ENCODE measurements at regions not wholly inside any gene's neighbourhood (a gene's known extent, or its start where the extent isn't known, plus 50 kb on each side); places are given as distances from the start of the nearest gene placed in this dataset.

GRCh38 chr11:116536416-116536815, 236.4 kb downstream of the BUD13 start:
- ChIA-PET POLR2A (no interaction called here), CTCF (no interaction called here)
- Histone ChIP-seq H3K27me3 (ENCODE audit: control insufficient read depth, insufficient read depth, low read length) (peaks cover 30% of the 10 kb centered on the region), H3K4me1 (ENCODE audit: control insufficient read depth, insufficient read depth, low read length) (no peaks in the 10 kb centered on the region), H3K4me3 (ENCODE audit: low read depth in 2 of 2, low read length in 2 of 2) (no peak overlapping the region), H3K27ac (ENCODE audit: low read length) (no peak overlapping the region), H3K9me3 (ENCODE audit: control insufficient read depth, insufficient read depth, low read depth, low read length) (no peaks in the 10 kb centered on the region), H3K36me3 (ENCODE audit: control insufficient read depth, insufficient read depth, low read length) (no peaks in the 10 kb centered on the region)
- ATAC-seq (no peak), DNase-seq (ENCODE audit: low read depth, low spot score) (no peak)
- in situ Hi-C loops (cut with HindIII; ENCODE audit: low pct_unique_long_range_greater_than_20kb, low sequenced_read_pairs), result no loop called here
- intact Hi-C loops (cut with micrococcal nuclease; ENCODE audit: unreplicated experiment), result no loop called here
- TF ChIP-seq SIN3A (IDR thresholded peaks at IDR 0.05; ENCODE audit: borderline replicate concordance, insufficient read depth, low read depth, low read length), result no peak
- BruUV-seq (replicated peaks), result no TSS peak

DNA sequence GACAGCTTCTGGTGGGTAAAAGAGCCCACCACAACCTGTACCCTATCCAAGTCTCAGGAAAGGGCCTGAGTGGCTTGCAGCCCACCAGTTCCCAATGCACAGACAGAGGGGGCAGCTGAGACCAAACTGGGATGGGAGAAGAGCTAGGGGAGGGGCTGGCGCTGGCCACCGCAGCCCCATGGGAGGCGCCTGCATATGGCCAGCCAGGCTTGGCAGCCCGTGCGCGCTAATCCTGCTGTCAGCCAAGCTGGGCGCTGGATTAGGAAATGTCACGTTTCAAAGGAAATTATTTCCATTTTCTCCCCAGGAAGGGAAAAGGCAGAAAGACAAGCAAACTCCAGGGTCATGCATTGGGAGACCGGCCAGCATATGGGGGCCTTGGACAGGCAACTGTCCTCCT, 236.8 kb downstream of the BUD13 start:
- no TSS peak for BruUV-seq (replicated peaks)
- TF ChIP-seq TCF7L2 (IDR thresholded peaks at IDR 0.05; ENCODE audit: low read depth, low read length) (no peak), SIN3A (IDR thresholded peaks at IDR 0.05; ENCODE audit: borderline replicate concordance, insufficient read depth, low read depth, low read length) (no peak), POLR2AphosphoS5 (IDR thresholded peaks at IDR 0.05; ENCODE audit: low read depth, low read length) (no peak)
- TF ChIP-seq, protein P1, sequence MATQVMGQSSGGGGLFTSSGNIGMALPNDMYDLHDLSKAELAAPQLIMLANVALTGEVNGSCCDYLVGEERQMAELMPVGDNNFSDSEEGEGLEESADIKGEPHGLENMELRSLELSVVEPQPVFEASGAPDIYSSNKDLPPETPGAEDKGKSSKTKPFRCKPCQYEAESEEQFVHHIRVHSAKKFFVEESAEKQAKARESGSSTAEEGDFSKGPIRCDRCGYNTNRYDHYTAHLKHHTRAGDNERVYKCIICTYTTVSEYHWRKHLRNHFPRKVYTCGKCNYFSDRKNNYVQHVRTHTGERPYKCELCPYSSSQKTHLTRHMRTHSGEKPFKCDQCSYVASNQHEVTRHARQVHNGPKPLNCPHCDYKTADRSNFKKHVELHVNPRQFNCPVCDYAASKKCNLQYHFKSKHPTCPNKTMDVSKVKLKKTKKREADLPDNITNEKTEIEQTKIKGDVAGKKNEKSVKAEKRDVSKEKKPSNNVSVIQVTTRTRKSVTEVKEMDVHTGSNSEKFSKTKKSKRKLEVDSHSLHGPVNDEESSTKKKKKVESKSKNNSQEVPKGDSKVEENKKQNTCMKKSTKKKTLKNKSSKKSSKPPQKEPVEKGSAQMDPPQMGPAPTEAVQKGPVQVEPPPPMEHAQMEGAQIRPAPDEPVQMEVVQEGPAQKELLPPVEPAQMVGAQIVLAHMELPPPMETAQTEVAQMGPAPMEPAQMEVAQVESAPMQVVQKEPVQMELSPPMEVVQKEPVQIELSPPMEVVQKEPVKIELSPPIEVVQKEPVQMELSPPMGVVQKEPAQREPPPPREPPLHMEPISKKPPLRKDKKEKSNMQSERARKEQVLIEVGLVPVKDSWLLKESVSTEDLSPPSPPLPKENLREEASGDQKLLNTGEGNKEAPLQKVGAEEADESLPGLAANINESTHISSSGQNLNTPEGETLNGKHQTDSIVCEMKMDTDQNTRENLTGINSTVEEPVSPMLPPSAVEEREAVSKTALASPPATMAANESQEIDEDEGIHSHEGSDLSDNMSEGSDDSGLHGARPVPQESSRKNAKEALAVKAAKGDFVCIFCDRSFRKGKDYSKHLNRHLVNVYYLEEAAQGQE (IDR thresholded peaks at IDR 0.05; ENCODE audit: insufficient read depth in 1 of 2, low read depth in 2 of 2, low read length in 1 of 2), result no peak
- TF ChIP-seq, protein P2, sequence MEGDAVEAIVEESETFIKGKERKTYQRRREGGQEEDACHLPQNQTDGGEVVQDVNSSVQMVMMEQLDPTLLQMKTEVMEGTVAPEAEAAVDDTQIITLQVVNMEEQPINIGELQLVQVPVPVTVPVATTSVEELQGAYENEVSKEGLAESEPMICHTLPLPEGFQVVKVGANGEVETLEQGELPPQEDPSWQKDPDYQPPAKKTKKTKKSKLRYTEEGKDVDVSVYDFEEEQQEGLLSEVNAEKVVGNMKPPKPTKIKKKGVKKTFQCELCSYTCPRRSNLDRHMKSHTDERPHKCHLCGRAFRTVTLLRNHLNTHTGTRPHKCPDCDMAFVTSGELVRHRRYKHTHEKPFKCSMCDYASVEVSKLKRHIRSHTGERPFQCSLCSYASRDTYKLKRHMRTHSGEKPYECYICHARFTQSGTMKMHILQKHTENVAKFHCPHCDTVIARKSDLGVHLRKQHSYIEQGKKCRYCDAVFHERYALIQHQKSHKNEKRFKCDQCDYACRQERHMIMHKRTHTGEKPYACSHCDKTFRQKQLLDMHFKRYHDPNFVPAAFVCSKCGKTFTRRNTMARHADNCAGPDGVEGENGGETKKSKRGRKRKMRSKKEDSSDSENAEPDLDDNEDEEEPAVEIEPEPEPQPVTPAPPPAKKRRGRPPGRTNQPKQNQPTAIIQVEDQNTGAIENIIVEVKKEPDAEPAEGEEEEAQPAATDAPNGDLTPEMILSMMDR (IDR thresholded peaks at IDR 0.05), result no peak
- Histone ChIP-seq H3K4me3 (ENCODE audit: low read depth in 2 of 2, low read length in 2 of 2) (no peak overlapping the region), H3K36me3 (ENCODE audit: control insufficient read depth, insufficient read depth, low read length) (no peaks in the 10 kb centered on the region), H3K27ac (ENCODE audit: low read length) (no peak overlapping the region), H3K27me3 (ENCODE audit: control insufficient read depth, insufficient read depth, low read length) (peaks cover 34% of the 10 kb centered on the region), H3K4me1 (ENCODE audit: control insufficient read depth, insufficient read depth, low read length) (no peaks in the 10 kb centered on the region), H3K9me3 (ENCODE audit: control insufficient read depth, insufficient read depth, low read depth, low read length) (peaks cover 2% of the 10 kb centered on the region; the same call in 1 of the 2 replicates)
- ChIA-PET CTCF (no interaction called here), POLR2A (no interaction called here)
- in situ Hi-C loops (cut with HindIII; ENCODE audit: low pct_unique_long_range_greater_than_20kb, low sequenced_read_pairs) (no loop called here), intact Hi-C loops (cut with micrococcal nuclease; ENCODE audit: unreplicated experiment) (no loop called here)
- no peak for DNase-seq (ENCODE audit: low read depth, low spot score)
- ATAC-seq, result no peak

GRCh38 chr11:116535120-116535519, 237.7 kb downstream of the BUD13 start:
- CTCF ChIA-PET, result no interaction called here
- H3K4me1 ChIP-seq (ENCODE audit: control insufficient read depth, insufficient read depth, low read length), result no peaks in the 10 kb centered on the region
- H3K9me3 ChIP-seq (ENCODE audit: control insufficient read depth, insufficient read depth, low read depth, low read length), result peaks cover 6% of the 10 kb centered on the region; the same call in 1 of the 2 replicates
- TF ChIP-seq TCF7L2 (IDR thresholded peaks at IDR 0.05; ENCODE audit: low read depth, low read length) (no peak), SIN3A (IDR thresholded peaks at IDR 0.05; ENCODE audit: borderline replicate concordance, insufficient read depth, low read depth, low read length) (no peak)
- TF ChIP-seq, protein P1 (IDR thresholded peaks at IDR 0.05; ENCODE audit: insufficient read depth in 1 of 2, low read depth in 2 of 2, low read length in 1 of 2), result no peak
- TF ChIP-seq, protein P2 (IDR thresholded peaks at IDR 0.05), result no peak
- no peak for DNase-seq (ENCODE audit: low read depth, low spot score)
- BruUV-seq (replicated peaks), result no TSS peak
- H3K27me3 ChIP-seq (ENCODE audit: control insufficient read depth, insufficient read depth, low read length), result peaks cover 38% of the 10 kb centered on the region
- intact Hi-C loops (cut with micrococcal nuclease; ENCODE audit: unreplicated experiment), result no loop called here
- no peaks in the 10 kb centered on the region for H3K36me3 ChIP-seq (ENCODE audit: control insufficient read depth, insufficient read depth, low read length)
- POLR2A ChIA-PET, result no interaction called here
- no peak for ATAC-seq
- H3K4me3 ChIP-seq (ENCODE audit: low read depth in 2 of 2, low read length in 2 of 2), result no peak overlapping the region
- no peak overlapping the region for H3K27ac ChIP-seq (ENCODE audit: low read length)
- in situ Hi-C loops (cut with HindIII; ENCODE audit: low pct_unique_long_range_greater_than_20kb, low sequenced_read_pairs), result no loop called here
